Fibroblast of lung (primary cell): ENCODE measurements at regions not wholly inside any gene's neighbourhood (a gene's known extent, or its start where the extent isn't known, plus 50 kb on each side); places are given as distances from the start of the nearest gene placed in this dataset.

Source experiments
- DNase-seq, 2 donors: peaks; one replicate each; pipeline versions ENCODE4 v3.0.0 to v3.0.0-alpha.2; 2010; ENCODE audit warnings: low read depth in 2 of 2
- H2AFZ ChIP-seq: 2 replicates; pipeline ENCODE4 v1.5.1; 2012; ENCODE audit warnings: low read length, control low read depth, inconsistent platforms
- H3K27ac ChIP-seq: 2 replicates; pipeline ENCODE4 v1.5.1; 2011; ENCODE audit warnings: low read length, control low read depth; ENCODE audit not compliant: insufficient read depth
- H3K27me3 ChIP-seq: 2 replicates; pipeline ENCODE4 v1.5.1; 2011; ENCODE audit warnings: mild to moderate bottlenecking, low read length; ENCODE audit not compliant: control insufficient read depth, insufficient read depth
- H3K36me3 ChIP-seq: 2 replicates; pipeline ENCODE4 v1.5.1; 2011; ENCODE audit warnings: low read length; ENCODE audit not compliant: control insufficient read depth, insufficient read depth
- H3K4me1 ChIP-seq: 2 replicates; pipeline ENCODE4 v1.5.1; 2011; ENCODE audit warnings: low read length; ENCODE audit not compliant: control insufficient read depth, insufficient read depth; ENCODE audit errors: extremely low read depth
- H3K4me2 ChIP-seq: 2 replicates; pipeline ENCODE4 v1.5.1; 2011; ENCODE audit warnings: low read length, control low read depth; ENCODE audit not compliant: insufficient read depth; ENCODE audit errors: extremely low read depth
- H3K4me3 ChIP-seq, 4 experiments: fragments of 200-600 bp in 1 of 4; sonication (generic) in 1 of 4; replicated peaks in 1 of 4; 2 replicates each; pipeline ENCODE4 v1.5.1; 2011 to 2016; ENCODE audit warnings: low read length in 4 of 4, low read depth in 3 of 4, mild to moderate bottlenecking in 3 of 4, control low read depth in 2 of 4, inconsistent platforms in 1 of 4, mixed read lengths in 1 of 4; ENCODE audit not compliant: insufficient read depth in 1 of 4; ENCODE audit errors: control extremely low read depth in 1 of 4
- H3K79me2 ChIP-seq: 2 replicates; pipeline ENCODE4 v1.5.1; 2012; ENCODE audit warnings: mild to moderate bottlenecking, low read length, inconsistent platforms; ENCODE audit not compliant: control insufficient read depth, insufficient read depth
- H3K9ac ChIP-seq: 2 replicates; pipeline ENCODE4 v1.5.1; 2011; ENCODE audit warnings: mild to moderate bottlenecking, low read length, control low read depth; ENCODE audit not compliant: insufficient read depth
- H3K9me3 ChIP-seq: 2 replicates; pipeline ENCODE4 v1.5.1; 2012; ENCODE audit warnings: low read depth, low read length; ENCODE audit not compliant: control insufficient read depth, insufficient read depth
- H4K20me1 ChIP-seq: 2 replicates; pipeline ENCODE4 v1.5.1; 2011; ENCODE audit warnings: low read length; ENCODE audit not compliant: control insufficient read depth, insufficient read depth; ENCODE audit errors: extremely low read depth
- EZH2 ChIP-seq: IDR thresholded peaks from 2 replicates; pipeline ENCODE4 v1.5.1; 2012; ENCODE audit warnings: low read length, control low read depth, mild to moderate bottlenecking; ENCODE audit errors: missing control alignments
- TF ChIP-seq, protein P1 (sequence below), 2 donors: IDR thresholded peaks in 1 of 2; conservative IDR thresholded peaks in 1 of 2; 1 replicate in 1 of 2; 2 replicates in 1 of 2; pipeline ENCODE4 v1.5.1; 2011 to 2012; ENCODE audit warnings: low read length in 2 of 2, control low read depth in 1 of 2, inconsistent platforms in 1 of 2, low read depth in 1 of 2, mild to moderate bottlenecking in 1 of 2

DNA sequence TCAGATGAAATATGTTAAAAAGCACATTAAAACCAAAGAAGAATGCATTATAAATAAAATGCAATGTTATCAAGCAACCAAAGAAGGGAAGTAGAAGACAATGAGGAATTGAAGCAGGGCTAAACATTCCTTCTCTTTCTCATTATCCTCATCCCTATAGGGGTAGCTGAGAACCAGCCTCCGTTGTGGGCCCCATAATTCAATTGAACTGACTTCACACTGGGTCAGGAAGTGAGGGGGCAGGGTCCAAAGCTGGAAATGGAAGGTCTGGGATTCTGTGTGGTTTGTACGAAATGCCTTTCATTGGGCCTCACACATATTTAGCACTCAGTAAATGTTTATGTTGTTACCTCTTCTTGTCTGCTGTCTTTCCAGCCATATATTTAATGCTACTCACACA, 220.4 kb upstream of the CD180 start:
- Histone ChIP-seq H3K9me3 (no peaks in the 10 kb centered on the region), H3K27ac (no peak overlapping the region), H3K79me2 (no peaks in the 10 kb centered on the region), H3K4me1 (no peaks in the 10 kb centered on the region), H3K4me2 (no peak overlapping the region), H3K36me3 (no peaks in the 10 kb centered on the region), H3K27me3 (no peaks in the 10 kb centered on the region), H4K20me1 (no peaks in the 10 kb centered on the region), H3K4me3 (no peak overlapping the region), H2AFZ (no peak overlapping the region), H3K9ac (no peak overlapping the region)
- no peak for DNase-seq
- TF ChIP-seq, protein P1, sequence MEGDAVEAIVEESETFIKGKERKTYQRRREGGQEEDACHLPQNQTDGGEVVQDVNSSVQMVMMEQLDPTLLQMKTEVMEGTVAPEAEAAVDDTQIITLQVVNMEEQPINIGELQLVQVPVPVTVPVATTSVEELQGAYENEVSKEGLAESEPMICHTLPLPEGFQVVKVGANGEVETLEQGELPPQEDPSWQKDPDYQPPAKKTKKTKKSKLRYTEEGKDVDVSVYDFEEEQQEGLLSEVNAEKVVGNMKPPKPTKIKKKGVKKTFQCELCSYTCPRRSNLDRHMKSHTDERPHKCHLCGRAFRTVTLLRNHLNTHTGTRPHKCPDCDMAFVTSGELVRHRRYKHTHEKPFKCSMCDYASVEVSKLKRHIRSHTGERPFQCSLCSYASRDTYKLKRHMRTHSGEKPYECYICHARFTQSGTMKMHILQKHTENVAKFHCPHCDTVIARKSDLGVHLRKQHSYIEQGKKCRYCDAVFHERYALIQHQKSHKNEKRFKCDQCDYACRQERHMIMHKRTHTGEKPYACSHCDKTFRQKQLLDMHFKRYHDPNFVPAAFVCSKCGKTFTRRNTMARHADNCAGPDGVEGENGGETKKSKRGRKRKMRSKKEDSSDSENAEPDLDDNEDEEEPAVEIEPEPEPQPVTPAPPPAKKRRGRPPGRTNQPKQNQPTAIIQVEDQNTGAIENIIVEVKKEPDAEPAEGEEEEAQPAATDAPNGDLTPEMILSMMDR (conservative IDR thresholded peaks at IDR 0.05 in 1 of 2, IDR thresholded peaks at IDR 0.05 in 1 of 2; ENCODE audit: low read depth in 1 of 2, low read length in 2 of 2): no peak
- TF ChIP-seq EZH2: no peak

GRCh38 chr5:67416133-67416937, 219.7 kb upstream of the CD180 start:
- TF ChIP-seq EZH2: no peak
- TF ChIP-seq, protein P1 (conservative IDR thresholded peaks at IDR 0.05 in 1 of 2, IDR thresholded peaks at IDR 0.05 in 1 of 2; ENCODE audit: low read depth in 1 of 2, low read length in 2 of 2): no peak
- no peak overlapping the region for H3K4me2 ChIP-seq
- no peaks in the 10 kb centered on the region for H3K36me3 ChIP-seq
- H3K4me3 ChIP-seq: no peak overlapping the region
- H2AFZ ChIP-seq: no peak overlapping the region
- no peaks in the 10 kb centered on the region for H3K27me3 ChIP-seq
- H3K27ac ChIP-seq: no peak overlapping the region
- H3K79me2 ChIP-seq: no peaks in the 10 kb centered on the region
- no peaks in the 10 kb centered on the region for H4K20me1 ChIP-seq
- no peak overlapping the region for H3K9ac ChIP-seq
- no peak for DNase-seq
- no peaks in the 10 kb centered on the region for H3K9me3 ChIP-seq
- H3K4me1 ChIP-seq: no peaks in the 10 kb centered on the region

DNA sequence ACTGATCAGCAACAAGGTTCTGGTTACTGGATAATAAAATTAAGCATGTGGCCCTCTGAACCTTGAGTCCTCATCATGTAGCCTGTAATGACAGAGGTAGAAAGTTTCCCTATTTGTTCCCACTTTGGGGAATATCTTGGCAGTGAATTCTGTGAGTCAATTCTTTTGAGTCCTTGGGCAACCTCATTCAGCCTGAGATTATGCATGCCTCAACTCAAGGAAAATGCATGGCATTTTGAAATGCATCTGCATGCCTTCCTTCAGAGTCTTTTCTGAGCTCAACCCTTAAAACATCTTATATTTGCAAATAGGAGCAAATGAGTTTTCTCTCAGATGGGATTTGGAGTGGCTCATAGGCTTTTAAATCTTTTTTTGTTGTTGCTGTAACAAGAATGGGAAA, 218.1 kb upstream of the CD180 start:
- peak in 1 of 2 donors; percentile 81 for DNase-seq
- H2AFZ ChIP-seq: no peak overlapping the region
- no peaks in the 10 kb centered on the region for H3K27me3 ChIP-seq
- H3K4me2 ChIP-seq: no peak overlapping the region
- H3K27ac ChIP-seq: no peak overlapping the region
- H3K79me2 ChIP-seq: no peaks in the 10 kb centered on the region
- no peaks in the 10 kb centered on the region for H4K20me1 ChIP-seq
- H3K4me1 ChIP-seq: no peaks in the 10 kb centered on the region
- H3K4me3 ChIP-seq: no peak overlapping the region
- no peaks in the 10 kb centered on the region for H3K9me3 ChIP-seq
- H3K9ac ChIP-seq: no peak overlapping the region
- TF ChIP-seq, protein P1 (conservative IDR thresholded peaks at IDR 0.05 in 1 of 2, IDR thresholded peaks at IDR 0.05 in 1 of 2; ENCODE audit: low read depth in 1 of 2, low read length in 2 of 2): no peak
- H3K36me3 ChIP-seq: no peaks in the 10 kb centered on the region
